Fibroblast of skin of left biceps (primary cell): ENCODE measurements at regions not wholly inside any gene's neighbourhood (a gene's known extent, or its start where the extent isn't known, plus 50 kb on each side); places are given as distances from the start of the nearest gene placed in this dataset.

Experiments used
- DNase-seq, 2 experiments: peaks; one replicate each; pipeline ENCODE4 v3.0.0-alpha.2; 2013; ENCODE audit warnings: low read depth in 2 of 2

DNA sequence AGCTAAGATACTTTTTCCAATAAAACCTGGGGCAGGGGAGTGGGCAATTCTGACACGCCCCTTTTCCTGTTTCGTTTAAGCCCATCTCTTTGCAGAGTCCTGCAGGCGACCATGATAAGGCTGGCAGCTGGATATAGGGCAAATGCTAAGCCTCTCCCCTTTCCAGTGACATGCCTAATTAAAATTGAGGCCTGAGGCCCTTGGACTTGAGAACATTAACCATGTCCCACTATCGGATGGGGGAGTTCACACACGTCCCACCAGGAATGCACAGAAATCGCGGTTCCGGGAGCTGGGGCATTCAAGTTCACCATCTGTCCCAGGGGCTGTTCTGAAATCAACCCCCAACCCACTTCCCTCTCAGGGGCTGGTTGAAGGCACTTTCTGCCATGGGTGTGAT, 109.2 kb upstream of the FOXF1 start:
- no peak for DNase-seq

- DNase-seq = no peak
Observed at GRCh38 chr16:86403085-86403484, 107.2 kb upstream of the FOXF1 start.

DNA sequence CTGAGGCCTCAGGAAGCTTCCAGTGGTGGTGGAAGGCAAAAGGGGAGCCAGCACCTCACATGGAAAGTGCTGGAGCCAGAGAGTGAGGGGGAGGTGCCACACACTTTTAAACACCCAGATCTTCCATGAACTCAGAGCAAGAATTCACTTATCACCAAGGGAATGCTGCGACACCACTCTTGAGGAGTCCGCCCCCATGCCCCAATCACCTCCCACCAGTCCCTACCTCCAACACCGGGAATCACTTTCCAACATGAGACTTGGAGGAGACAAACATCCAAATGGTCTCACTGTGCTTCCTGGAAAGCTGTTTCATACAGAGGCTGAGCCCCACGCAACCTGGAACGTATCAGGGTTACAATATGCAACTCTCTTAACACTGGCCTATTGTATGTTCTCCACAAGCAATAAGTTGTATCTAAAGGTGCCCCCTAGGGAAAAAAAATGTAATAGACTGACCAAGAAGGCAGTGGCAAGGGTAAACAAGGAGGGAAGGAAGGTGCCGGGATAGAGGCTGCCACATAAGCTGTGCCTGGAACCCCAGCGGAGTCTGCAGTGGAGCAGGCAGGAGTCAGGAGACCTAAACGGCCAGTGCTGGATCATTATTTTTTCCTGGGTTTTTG, 106.7 kb upstream of the FOXF1 start:
- no peak for DNase-seq

DNA sequence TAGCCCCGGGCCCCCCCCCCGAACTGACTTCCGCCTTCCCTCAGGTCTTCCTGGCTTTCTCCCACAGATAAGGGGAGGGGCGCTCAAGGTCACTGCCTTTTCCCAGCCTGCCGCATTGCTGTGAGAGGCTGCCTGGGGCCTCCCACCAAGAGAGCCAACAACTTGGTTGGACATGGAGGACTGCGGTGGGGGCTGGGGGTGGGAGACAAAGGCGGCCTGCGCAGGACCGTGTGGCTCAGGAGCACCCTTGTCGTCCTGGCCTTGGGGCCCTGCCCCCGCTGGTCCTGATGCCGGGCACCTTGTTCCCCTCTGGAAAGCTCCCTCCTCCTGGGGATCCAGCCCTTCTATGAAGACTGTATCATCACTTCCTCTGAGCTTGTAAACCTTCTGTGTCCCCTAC, 105.6 kb upstream of the FOXF1 start:
- no peak for DNase-seq

DNA sequence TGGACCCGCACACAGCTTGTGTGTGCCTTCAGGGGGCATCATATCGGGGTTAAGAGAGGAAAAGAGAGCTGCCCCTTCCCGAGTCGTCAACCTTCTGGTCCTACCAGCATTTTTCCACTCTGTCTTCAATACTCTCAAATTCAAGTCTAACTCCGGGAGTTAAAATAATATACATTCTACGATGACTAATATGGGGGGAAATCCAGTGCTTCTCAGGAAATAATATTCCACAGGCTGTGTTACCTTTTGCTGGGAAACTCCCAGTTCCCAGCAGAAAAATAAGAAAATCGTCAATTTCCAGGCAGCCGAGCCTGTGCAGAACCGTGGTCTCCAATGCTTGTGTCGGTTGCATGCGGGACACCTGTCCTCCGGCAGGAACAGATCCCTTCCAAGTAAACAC, 105.0 kb upstream of the FOXF1 start:
- no peak for DNase-seq

GRCh38 chr16:86406056-86406455, 104.3 kb upstream of the FOXF1 start:
- DNase-seq = no peak

- DNase-seq = no peak
Observed at GRCh38 chr16:86408685-86409084, 101.6 kb upstream of the FOXF1 start.

- peak in 1 of 2 experiments; percentile 14 for DNase-seq
Observed at GRCh38 chr16:86410081-86410480, 100.2 kb upstream of the FOXF1 start.

GRCh38 chr16:86410529-86410928, 99.8 kb upstream of the FOXF1 start:
- DNase-seq = no peak

GRCh38 chr16:86411897-86412296, 98.4 kb upstream of the FOXF1 start:
- DNase-seq = no peak

DNA sequence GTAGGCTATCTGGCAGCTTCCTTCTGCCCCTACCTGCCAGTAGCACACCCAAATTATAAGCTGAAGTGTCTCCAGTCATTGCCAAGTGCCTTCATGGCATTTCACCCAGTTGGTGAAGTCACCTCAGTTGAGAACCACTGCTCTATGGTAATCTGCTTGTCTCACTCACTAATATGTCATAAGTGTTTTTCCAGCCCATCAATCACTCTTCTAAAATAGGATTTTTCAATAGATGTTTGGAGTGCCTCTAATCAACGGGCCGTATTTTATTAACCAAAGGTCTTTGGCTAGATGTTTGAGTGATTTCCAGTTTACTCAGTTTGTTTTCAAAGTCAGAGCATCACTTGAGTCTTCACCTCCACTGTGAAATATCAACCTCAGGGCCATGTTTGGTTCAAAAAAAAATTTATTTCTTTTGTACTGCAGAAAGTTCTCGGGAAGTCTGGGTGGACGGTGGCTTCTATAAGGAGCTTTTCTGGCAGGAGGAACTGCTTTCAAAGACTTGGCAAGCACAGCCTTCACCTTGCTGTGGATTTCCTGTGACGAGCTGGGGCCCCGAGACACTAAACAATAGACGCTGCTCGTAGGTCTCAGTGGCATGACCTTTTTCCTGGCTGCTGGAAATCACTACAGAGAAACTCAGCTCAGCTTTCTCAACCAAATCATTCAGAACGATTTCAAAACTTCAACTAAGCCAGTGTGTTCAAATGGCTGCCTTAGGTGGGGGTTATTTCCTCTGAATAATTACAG, 95.2 kb upstream of the FOXF1 start:
- DNase-seq = no peak

DNA sequence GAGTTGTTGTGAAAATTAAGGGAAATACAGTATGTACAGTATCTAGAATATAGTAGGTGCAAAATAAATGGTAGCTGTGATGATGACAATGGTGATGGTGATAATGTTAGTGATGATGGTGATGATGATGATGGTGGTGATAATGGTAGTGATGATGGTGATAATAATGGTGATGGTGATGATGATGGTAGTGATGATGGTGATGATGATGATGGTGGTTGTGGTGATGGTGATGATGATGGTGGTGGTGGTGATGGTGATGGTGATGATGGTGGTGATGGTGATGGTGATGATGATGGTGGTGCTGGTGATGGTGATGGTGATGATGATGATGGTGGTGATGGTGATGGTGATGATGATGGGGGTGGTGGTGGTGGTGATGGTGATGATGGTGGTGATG, 91.3 kb upstream of the FOXF1 start:
- DNase-seq = no peak

DNA sequence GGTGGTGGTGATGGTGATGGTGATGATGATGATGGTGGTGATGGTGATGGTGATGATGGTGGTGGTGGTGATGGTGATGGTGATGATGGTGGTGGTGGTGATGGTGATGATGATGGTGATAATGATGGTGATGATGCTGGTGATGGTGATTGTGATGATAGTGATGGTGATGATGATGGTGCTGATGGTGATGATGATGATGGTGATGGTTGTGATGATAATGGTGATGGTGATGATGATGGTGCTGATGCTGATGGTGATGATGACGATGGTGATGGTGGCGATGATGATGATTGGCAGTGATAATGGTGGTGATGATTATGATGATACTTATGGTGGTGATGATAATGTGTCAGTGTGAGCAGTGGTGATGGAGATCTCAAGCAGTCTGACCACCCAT, 90.8 kb upstream of the FOXF1 start:
- DNase-seq = no peak

DNA sequence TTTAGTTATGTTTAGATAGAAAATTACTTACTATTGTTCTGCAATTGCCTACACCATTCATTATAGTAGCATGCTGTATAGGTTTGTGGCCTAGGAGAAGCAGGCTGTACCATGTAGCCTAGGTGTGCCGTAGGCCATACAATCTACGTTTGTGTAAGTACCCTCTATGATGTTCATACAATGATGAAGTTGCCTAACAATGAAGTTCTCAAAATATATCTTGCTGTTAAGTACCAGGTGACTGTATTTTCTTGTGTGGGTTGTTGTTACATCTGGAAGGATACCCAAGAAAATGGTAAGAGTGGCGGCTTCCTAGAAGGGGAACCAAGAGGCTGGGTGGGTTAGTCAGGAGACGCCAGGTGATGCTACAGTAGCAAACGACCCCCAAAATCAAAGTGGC, 88.3 kb upstream of the FOXF1 start:
- no peak for DNase-seq

DNA sequence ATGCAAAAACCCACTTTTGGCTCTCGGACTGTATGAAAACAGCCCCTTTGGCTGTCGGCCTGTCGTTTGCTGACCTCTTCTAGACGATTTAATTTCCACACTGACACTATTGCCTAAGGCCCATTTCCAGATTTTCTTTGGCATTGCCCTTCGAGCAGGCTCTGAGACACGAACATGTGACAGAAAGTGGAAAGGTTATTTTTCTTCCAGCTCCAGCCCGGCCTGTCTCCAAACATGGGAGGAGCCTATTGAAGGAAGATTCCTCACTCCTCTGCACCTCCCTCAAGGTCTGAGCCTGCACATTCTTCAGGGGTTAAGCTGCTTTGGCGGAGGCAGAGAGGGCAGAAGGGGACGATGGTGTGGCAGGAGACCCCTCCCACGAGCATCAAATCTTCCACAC, 85.9 kb upstream of the FOXF1 start:
- no peak for DNase-seq

GRCh38 chr16:86424985-86425384, 85.3 kb upstream of the FOXF1 start:
- no peak for DNase-seq

DNA sequence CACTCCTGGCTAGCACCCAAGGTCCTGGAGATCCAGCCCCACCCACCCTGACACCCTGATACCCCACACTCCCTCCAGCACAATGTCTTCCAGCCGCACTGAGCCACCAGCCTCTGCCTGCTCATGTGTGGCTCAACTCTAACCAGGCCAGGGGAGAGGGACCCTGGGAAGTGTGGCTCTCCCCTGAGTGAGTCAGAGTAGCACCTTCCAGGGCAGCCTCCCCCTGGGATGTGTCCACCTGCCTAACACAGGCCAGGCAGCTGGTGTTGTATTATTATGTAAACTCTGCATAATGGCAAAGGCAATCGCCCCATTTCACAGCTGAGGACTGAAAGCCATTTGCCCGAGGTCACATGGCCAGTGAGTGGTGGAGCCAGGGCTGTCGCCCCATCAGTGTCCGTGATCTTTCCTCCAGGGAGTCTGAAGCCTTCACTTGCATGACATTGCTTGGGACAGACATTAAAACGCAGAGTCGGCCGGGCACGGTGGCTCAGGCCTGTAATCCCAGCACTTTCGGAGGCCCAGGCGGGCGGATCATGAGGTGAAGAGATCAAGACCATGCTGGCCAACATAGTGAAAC, 84.2 kb upstream of the FOXF1 start:
- no peak for DNase-seq

- DNase-seq = no peak
Observed at GRCh38 chr16:86427433-86427851, 82.9 kb upstream of the FOXF1 start.

GRCh38 chr16:86428729-86429517, 81.4 kb upstream of the FOXF1 start:
- DNase-seq = no peak

- DNase-seq = no peak
Observed at GRCh38 chr16:86429663-86430062, 80.7 kb upstream of the FOXF1 start.

GRCh38 chr16:86430814-86431213, 79.5 kb upstream of the FOXF1 start:
- no peak for DNase-seq

GRCh38 chr16:86431540-86431939, 78.8 kb upstream of the FOXF1 start:
- DNase-seq = no peak

GRCh38 chr16:86432048-86432447, 78.3 kb upstream of the FOXF1 start:
- DNase-seq = no peak
